ENCODE measurements at regions not wholly inside any gene's neighbourhood (a gene's known extent, or its start where the extent isn't known, plus 50 kb on each side); places are given as distances from the start of the nearest gene placed in this dataset.

DNA sequence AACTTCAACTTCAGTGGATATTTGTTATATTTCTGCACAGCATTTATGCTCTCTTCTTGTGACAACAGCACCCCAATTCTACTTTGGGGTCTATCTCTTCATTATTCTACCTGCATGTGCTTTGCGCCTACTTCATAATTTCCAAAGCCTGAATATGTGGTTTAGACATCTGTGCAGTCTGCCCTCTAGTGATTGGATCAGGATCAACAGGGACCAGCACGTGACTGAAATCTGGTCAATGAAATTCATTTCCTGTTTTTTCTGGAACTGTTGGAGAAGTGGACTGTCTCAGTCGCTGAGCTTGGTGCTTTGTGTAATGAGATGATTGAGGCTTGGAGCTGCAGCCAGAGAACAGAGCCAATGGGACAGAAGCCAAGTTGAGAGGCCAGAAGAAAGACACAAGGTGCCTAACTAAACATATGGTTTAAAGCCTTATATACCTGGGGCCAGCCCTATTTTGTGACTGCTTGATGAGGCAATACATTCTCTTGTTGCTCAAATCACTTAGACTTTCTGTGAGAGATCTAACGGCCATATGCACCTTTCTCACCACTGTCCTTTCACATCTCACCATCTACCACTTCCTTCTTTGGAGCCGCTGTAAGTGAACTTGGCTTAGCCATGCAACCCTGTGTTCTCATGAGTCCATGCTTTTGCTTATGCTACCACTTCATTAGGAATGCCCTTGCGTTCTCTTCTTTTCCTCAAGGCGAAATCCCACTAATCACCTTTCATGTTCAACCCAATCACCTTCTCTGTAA lies 68.8 kb upstream of the PPP2R2B start:
- Histone ChIP-seq H4K20me1 (ENCODE audit: insufficient read depth, low read length) (no peaks in the 10 kb centered on the region), H2AFZ (ENCODE audit: insufficient read depth, low read depth, low read length, poor library complexity, severe bottlenecking) (no peak overlapping the region), H3K4me3 (replicated peaks in 1 of 3; ENCODE audit: low read depth in 2 of 3, low read length in 3 of 3) (no peak overlapping the region), H3K9me3 (replicated peaks in 1 of 2; ENCODE audit: control insufficient read depth in 1 of 2, insufficient read depth in 1 of 2, low read length in 2 of 2) (no peaks in the 10 kb centered on the region), H3K36me3 (replicated peaks in 1 of 2; ENCODE audit: control insufficient read depth in 1 of 2, insufficient read depth in 2 of 2, low read length in 2 of 2) (no peaks in the 10 kb centered on the region), H3K27ac (ENCODE audit: low read depth in 1 of 2, low read length in 2 of 2) (no peak overlapping the region), H3K4me1 (ENCODE audit: control insufficient read depth in 1 of 2, insufficient read depth in 2 of 2, low read length in 2 of 2) (no peaks in the 10 kb centered on the region), H3K9ac (ENCODE audit: insufficient read depth, low read length, poor library complexity, severe bottlenecking) (no peak overlapping the region), H3K79me2 (ENCODE audit: insufficient read depth, low read length) (no peaks in the 10 kb centered on the region), H3K4me2 (replicated peaks; ENCODE audit: extremely low read depth, low read length, poor library complexity, severe bottlenecking) (no peak overlapping the region), H3K27me3 (ENCODE audit: control insufficient read depth in 2 of 2, insufficient read depth in 2 of 2, low read length in 2 of 2) (no peaks in the 10 kb centered on the region)
- WGBS (ENCODE audit: insufficient coverage) = 50% methylated on average over 4 of the region's 7 CpGs
- TF ChIP-seq, protein P1, sequence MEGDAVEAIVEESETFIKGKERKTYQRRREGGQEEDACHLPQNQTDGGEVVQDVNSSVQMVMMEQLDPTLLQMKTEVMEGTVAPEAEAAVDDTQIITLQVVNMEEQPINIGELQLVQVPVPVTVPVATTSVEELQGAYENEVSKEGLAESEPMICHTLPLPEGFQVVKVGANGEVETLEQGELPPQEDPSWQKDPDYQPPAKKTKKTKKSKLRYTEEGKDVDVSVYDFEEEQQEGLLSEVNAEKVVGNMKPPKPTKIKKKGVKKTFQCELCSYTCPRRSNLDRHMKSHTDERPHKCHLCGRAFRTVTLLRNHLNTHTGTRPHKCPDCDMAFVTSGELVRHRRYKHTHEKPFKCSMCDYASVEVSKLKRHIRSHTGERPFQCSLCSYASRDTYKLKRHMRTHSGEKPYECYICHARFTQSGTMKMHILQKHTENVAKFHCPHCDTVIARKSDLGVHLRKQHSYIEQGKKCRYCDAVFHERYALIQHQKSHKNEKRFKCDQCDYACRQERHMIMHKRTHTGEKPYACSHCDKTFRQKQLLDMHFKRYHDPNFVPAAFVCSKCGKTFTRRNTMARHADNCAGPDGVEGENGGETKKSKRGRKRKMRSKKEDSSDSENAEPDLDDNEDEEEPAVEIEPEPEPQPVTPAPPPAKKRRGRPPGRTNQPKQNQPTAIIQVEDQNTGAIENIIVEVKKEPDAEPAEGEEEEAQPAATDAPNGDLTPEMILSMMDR (IDR thresholded peaks at IDR 0.05) = no peak
- DNase-seq = no peak
- Mint-ChIP-seq H3K4me1 (peaks cover 2% of the 10 kb centered on the region), H3K9me3 (peaks cover 0 to 5% (median 3%) of the 10 kb centered on the region in 7 donors), H3K36me3 (no peaks in the 10 kb centered on the region), H3K4me3 (no peak overlapping the region), H3K27me3 (ENCODE audit: low read depth in 3 of 3) (peaks cover 0 to 2% (median 0%) of the 10 kb centered on the region in 3 donors), H3K27ac (no peak overlapping the region)
- intact Hi-C loops (cut with micrococcal nuclease) = no loop called here

DNA sequence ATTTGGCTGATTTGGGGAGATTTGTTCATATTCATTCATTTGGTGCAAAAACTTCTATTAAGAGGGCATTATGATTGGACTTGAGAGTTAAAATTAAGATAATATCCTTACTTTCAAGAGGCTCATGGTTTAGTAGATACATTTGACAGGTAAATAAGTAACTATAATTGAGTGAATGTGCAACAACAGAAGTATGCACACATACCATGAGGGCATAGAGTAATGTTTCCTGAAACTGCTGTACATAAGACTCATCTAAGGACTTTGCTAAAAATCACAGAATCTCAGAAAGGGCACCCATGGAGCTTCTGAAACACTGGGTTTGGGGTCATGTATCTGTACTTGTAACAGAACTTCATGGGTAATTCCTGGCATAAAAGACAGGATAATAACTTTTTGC lies 70.1 kb upstream of the PPP2R2B start:
- Histone ChIP-seq H2AFZ (ENCODE audit: insufficient read depth, low read depth, low read length, poor library complexity, severe bottlenecking) (no peak overlapping the region), H3K36me3 (replicated peaks in 1 of 2; ENCODE audit: control insufficient read depth in 1 of 2, insufficient read depth in 2 of 2, low read length in 2 of 2) (no peaks in the 10 kb centered on the region), H3K27ac (ENCODE audit: low read depth in 1 of 2, low read length in 2 of 2) (no peak overlapping the region), H3K9me3 (replicated peaks in 1 of 2; ENCODE audit: control insufficient read depth in 1 of 2, insufficient read depth in 1 of 2, low read length in 2 of 2) (no peaks in the 10 kb centered on the region), H3K9ac (ENCODE audit: insufficient read depth, low read length, poor library complexity, severe bottlenecking) (no peak overlapping the region), H3K4me2 (replicated peaks; ENCODE audit: extremely low read depth, low read length, poor library complexity, severe bottlenecking) (no peak overlapping the region), H3K4me3 (replicated peaks in 1 of 3; ENCODE audit: low read depth in 2 of 3, low read length in 3 of 3) (no peak overlapping the region), H3K4me1 (ENCODE audit: control insufficient read depth in 1 of 2, insufficient read depth in 2 of 2, low read length in 2 of 2) (no peaks in the 10 kb centered on the region), H3K27me3 (ENCODE audit: control insufficient read depth in 2 of 2, insufficient read depth in 2 of 2, low read length in 2 of 2) (no peaks in the 10 kb centered on the region), H3K79me2 (ENCODE audit: insufficient read depth, low read length) (no peaks in the 10 kb centered on the region), H4K20me1 (ENCODE audit: insufficient read depth, low read length) (no peaks in the 10 kb centered on the region)
- intact Hi-C loops (cut with micrococcal nuclease) = no loop called here
- peaks cover 0 to 5% (median 3%) of the 10 kb centered on the region in 7 donors for H3K9me3 Mint-ChIP-seq
- TF ChIP-seq, protein P1 (IDR thresholded peaks at IDR 0.05) = no peak
- H3K27me3 Mint-ChIP-seq (ENCODE audit: low read depth in 3 of 3) = peaks cover 0 to 2% (median 0%) of the 10 kb centered on the region in 3 donors
- no peak overlapping the region for H3K27ac Mint-ChIP-seq
- no peaks in the 10 kb centered on the region for H3K36me3 Mint-ChIP-seq
- H3K4me1 Mint-ChIP-seq = peaks cover 2% of the 10 kb centered on the region
- DNase-seq = no peak
- H3K4me3 Mint-ChIP-seq = no peak overlapping the region

Measured in CD14-positive monocyte (primary cell).